Ecto neural progenitor cell (in vitro differentiated cells): ENCODE measurements at regions not wholly inside any gene's neighbourhood (a gene's known extent, or its start where the extent isn't known, plus 50 kb on each side); places are given as distances from the start of the nearest gene placed in this dataset.
"Not testable (repeated sequence)": the region's sequence is repeated elsewhere in the genome, so short reads cannot be mapped to it uniquely, and the experiment has no call there.

Experiments
- DNase-seq: peaks from one replicate; pipeline ENCODE4 v3.0.0-alpha.2; 2018; ENCODE audit warnings: low spot score

GRCh38 chr10:123318516-123318915 is 164.3 kb downstream of the BUB3 start:
- DNase-seq = no peak

- DNase-seq = no peak
Measured at GRCh38 chr10:123320091-123320490, 165.9 kb downstream of the BUB3 start.

- no peak for DNase-seq
Measured at GRCh38 chr10:123323884-123324283, 169.7 kb downstream of the BUB3 start.

- no peak for DNase-seq
Measured at GRCh38 chr10:123325663-123326190, 171.5 kb downstream of the BUB3 start.

- no peak for DNase-seq
Measured at GRCh38 chr10:123326674-123327073, 172.5 kb downstream of the BUB3 start.

- DNase-seq = no peak
Measured at GRCh38 chr10:123327450-123327849, 173.2 kb downstream of the BUB3 start.

- no peak for DNase-seq
Measured at GRCh38 chr10:123327896-123328295, 173.7 kb downstream of the BUB3 start.

- no peak for DNase-seq
Measured at GRCh38 chr10:123331438-123331837, 177.2 kb downstream of the BUB3 start.

- DNase-seq = no peak
Measured at GRCh38 chr10:123346581-123346980, 192.4 kb downstream of the BUB3 start.

- DNase-seq = no peak
Measured at GRCh38 chr10:123348691-123349572, 194.7 kb downstream of the BUB3 start.

GRCh38 chr10:123351715-123352114 is 197.5 kb downstream of the BUB3 start:
- DNase-seq = no peak

GRCh38 chr10:123354521-123354920 is 200.3 kb downstream of the BUB3 start:
- no peak for DNase-seq

GRCh38 chr10:123355748-123356481 is 201.7 kb downstream of the BUB3 start:
- DNase-seq = no peak

GRCh38 chr10:123356799-123357198 is 202.6 kb downstream of the BUB3 start:
- no peak for DNase-seq

GRCh38 chr10:123357421-123357930 is 203.3 kb downstream of the BUB3 start:
- peak; percentile 61 for DNase-seq

GRCh38 chr10:123359539-123359938 is 205.3 kb downstream of the BUB3 start:
- no peak for DNase-seq

- DNase-seq = no peak
Measured at GRCh38 chr10:123361832-123362231, 207.6 kb downstream of the BUB3 start.

- no peak for DNase-seq
Measured at GRCh38 chr10:123367195-123367594, 213.0 kb downstream of the BUB3 start.

GRCh38 chr10:123371626-123372025 is 217.4 kb downstream of the BUB3 start:
- DNase-seq = not testable (repeated sequence)

GRCh38 chr10:123373591-123373990 is 219.4 kb downstream of the BUB3 start:
- DNase-seq = no peak

- no peak for DNase-seq
Measured at GRCh38 chr10:123375097-123375496, 220.9 kb downstream of the BUB3 start.

GRCh38 chr10:123375738-123376137 is 221.5 kb downstream of the BUB3 start:
- DNase-seq = no peak

- DNase-seq = no peak
Measured at GRCh38 chr10:123377883-123378282, 223.7 kb downstream of the BUB3 start.
